NOMO-1 treated with DMSO at 0.1 percent for 48 hours (cell line): ENCODE measurements at regions not wholly inside any gene's neighbourhood (a gene's known extent, or its start where the extent isn't known, plus 50 kb on each side); places are given as distances from the start of the nearest gene placed in this dataset.

ENCODE experiments used
- DNase-seq: peaks from one replicate; lab custom pipeline; 2025; ENCODE audit not compliant: unreplicated experiment; lab: John Stamatoyannopoulos, UW

- DNase-seq: no peak
These were observed 224.5 kb downstream of the EN1 start for GRCh38 chr2:118622913-118623312.

- DNase-seq: no peak
These were observed 225.3 kb downstream of the EN1 start for GRCh38 chr2:118622108-118622507.

GRCh38 chr2:118618279-118618678 is 229.2 kb downstream of the EN1 start:
- no peak for DNase-seq

GRCh38 chr2:118616432-118616831 is 231.0 kb downstream of the EN1 start:
- no peak for DNase-seq

- DNase-seq: peak; percentile 31
These were observed 232.6 kb downstream of the EN1 start for GRCh38 chr2:118614841-118615271.

- no peak for DNase-seq
These were observed 233.7 kb downstream of the EN1 start for GRCh38 chr2:118613737-118614136.

- no peak for DNase-seq
These were observed 235.8 kb downstream of the EN1 start for GRCh38 chr2:118611691-118612090.

GRCh38 chr2:118609138-118609537 is 238.3 kb downstream of the EN1 start:
- no peak for DNase-seq

- DNase-seq: no peak
These were observed 239.8 kb downstream of the EN1 start for GRCh38 chr2:118607641-118608040.

- DNase-seq: no peak
These were observed 242.6 kb downstream of the EN1 start for GRCh38 chr2:118604811-118605210.

- no peak for DNase-seq
These were observed 243.1 kb downstream of the EN1 start for GRCh38 chr2:118604371-118604770.

- DNase-seq: no peak
These were observed 248.3 kb downstream of the EN1 start for GRCh38 chr2:118599141-118599540.

GRCh38 chr2:118596620-118597019 is 250.8 kb downstream of the EN1 start:
- DNase-seq: no peak

GRCh38 chr2:118593257-118593656 is 254.2 kb downstream of the EN1 start:
- DNase-seq: no peak

- no peak for DNase-seq
These were observed 256.2 kb downstream of the EN1 start for GRCh38 chr2:118591223-118591622.

- DNase-seq: no peak
These were observed 257.7 kb downstream of the EN1 start for GRCh38 chr2:118589721-118590120.

GRCh38 chr2:118588850-118589249 is 258.6 kb downstream of the EN1 start:
- DNase-seq: no peak

- no peak for DNase-seq
These were observed 261.1 kb downstream of the EN1 start for GRCh38 chr2:118586312-118586711.

GRCh38 chr2:118584877-118585276 is 262.6 kb downstream of the EN1 start:
- no peak for DNase-seq

- no peak for DNase-seq
These were observed 263.2 kb downstream of the EN1 start for GRCh38 chr2:118584062-118584749.

- no peak for DNase-seq
These were observed 265.4 kb downstream of the EN1 start for GRCh38 chr2:118582058-118582457.

- DNase-seq: no peak
These were observed 266.8 kb downstream of the EN1 start for GRCh38 chr2:118580651-118581050.

GRCh38 chr2:118580107-118580506 is 267.3 kb downstream of the EN1 start:
- DNase-seq: no peak
